ENCODE measurements at regions not wholly inside any gene's neighbourhood (a gene's known extent, or its start where the extent isn't known, plus 50 kb on each side); places are given as distances from the start of the nearest gene placed in this dataset.

- no peak for TF ChIP-seq CTCF (IDR thresholded peaks at IDR 0.05)
- TF ChIP-seq EP300 (IDR thresholded peaks at IDR 0.05): no peak
- no peak for TF ChIP-seq POLR2A (IDR thresholded peaks at IDR 0.05; ENCODE audit: low read depth)
- no peak for TF ChIP-seq POLR2AphosphoS5 (IDR thresholded peaks at IDR 0.05)
Observed at GRCh38 chr13:65093357-65093756, 2136.8 kb downstream of the PCDH9 start.

Data from esophagus muscularis mucosa (tissue), 4 donors.